Suprapubic skin (tissue), 4 donors: ENCODE measurements at regions not wholly inside any gene's neighbourhood (a gene's known extent, or its start where the extent isn't known, plus 50 kb on each side); places are given as distances from the start of the nearest gene placed in this dataset.

Source experiments
- DNase-seq, 2 donors: peaks; one replicate each; pipeline ENCODE4 v3.0.0-alpha.2; 2019; ENCODE audit warnings: low spot score in 2 of 2
- H3K27ac ChIP-seq: fragments of 200-600 bp; sonication (generic); one replicate; pipeline ENCODE4 v1.5.1; 2019
- H3K27me3 ChIP-seq: fragments of 200-600 bp; sonication (generic); one replicate; pipeline ENCODE4 v1.5.1; 2019
- H3K36me3 ChIP-seq: fragments of 200-600 bp; sonication (generic); one replicate; pipeline ENCODE4 v1.5.1; 2019
- H3K4me1 ChIP-seq: fragments of 200-600 bp; sonication (generic); one replicate; pipeline ENCODE4 v1.5.1; 2019
- H3K4me3 ChIP-seq: fragments of 200-600 bp; sonication (generic); one replicate; pipeline ENCODE4 v1.5.1; 2019; ENCODE audit warnings: mild to moderate bottlenecking
- H3K9me3 ChIP-seq: fragments of 200-600 bp; sonication (generic); one replicate; pipeline ENCODE4 v1.5.1; 2019
- CTCF ChIP-seq, 2 donors: fragments of 200-600 bp in 1 of 2; fragments of 450-650 bp in 1 of 2; sonication (generic) in 1 of 2; IDR thresholded peaks; one replicate each; pipeline ENCODE4 v1.5.1; 2016 to 2019; ENCODE audit warnings: antibody characterized with exemption in 2 of 2, mild to moderate bottlenecking in 1 of 2, moderate library complexity in 1 of 2
- EP300 ChIP-seq: sonication (generic); formaldehyde crosslinking; IDR thresholded peaks from one replicate; pipeline ENCODE4 v1.6.1; 2017; ENCODE audit warnings: antibody characterized with exemption
- POLR2A ChIP-seq, 2 donors: fragments of 450-650 bp; IDR thresholded peaks; one replicate each; pipeline ENCODE4 v1.6.1; 2017; ENCODE audit warnings: antibody characterized with exemption in 2 of 2, mild to moderate bottlenecking in 2 of 2, moderate library complexity in 2 of 2
- POLR2AphosphoS5 ChIP-seq, 3 donors: sonication (generic); formaldehyde crosslinking; IDR thresholded peaks; one replicate each; pipeline ENCODE4 v1.6.1; 2017; ENCODE audit warnings: antibody characterized with exemption in 3 of 3
- WGBS: methylation state at CpG from one replicate; pipeline ENCODE4 v1.1.5; 2018; 5-methylcytosine and 5-hydroxymethylcytosine counted together

GRCh38 chr3:105195260-105195659, 171.4 kb upstream of the ALCAM start:
- TF ChIP-seq CTCF (IDR thresholded peaks at IDR 0.05) (no peak), POLR2AphosphoS5 (IDR thresholded peaks at IDR 0.05) (no peak)
- no peaks in the 10 kb centered on the region for H3K27me3 ChIP-seq
- H3K36me3 ChIP-seq = no peaks in the 10 kb centered on the region
- no peak overlapping the region for H3K27ac ChIP-seq
- H3K9me3 ChIP-seq = no peaks in the 10 kb centered on the region
- H3K4me3 ChIP-seq = no peak overlapping the region
- H3K4me1 ChIP-seq = no peaks in the 10 kb centered on the region
- DNase-seq = no peak

GRCh38 chr3:105197863-105198262, 168.8 kb upstream of the ALCAM start:
- DNase-seq = no peak
- no peaks in the 10 kb centered on the region for H3K36me3 ChIP-seq
- no peak for TF ChIP-seq POLR2AphosphoS5 (IDR thresholded peaks at IDR 0.05)

GRCh38 chr3:105199217-105199616, 167.5 kb upstream of the ALCAM start:
- WGBS = 89% methylated on average over 3 of the region's 3 CpGs
- Histone ChIP-seq H3K4me1 (no peaks in the 10 kb centered on the region), H3K27ac (no peak overlapping the region), H3K4me3 (no peak overlapping the region), H3K9me3 (no peaks in the 10 kb centered on the region), H3K27me3 (no peaks in the 10 kb centered on the region), H3K36me3 (no peaks in the 10 kb centered on the region)
- no peak for DNase-seq
- TF ChIP-seq POLR2A (IDR thresholded peaks at IDR 0.05) (no peak), CTCF (IDR thresholded peaks at IDR 0.05) (no peak)

More at GRCh38 chr3:105197863-105198262, 168.8 kb upstream of the ALCAM start:
- H3K27me3 ChIP-seq = no peaks in the 10 kb centered on the region
- no peaks in the 10 kb centered on the region for H3K9me3 ChIP-seq
- H3K4me3 ChIP-seq = no peak overlapping the region
- 62% methylated on average over 2 of the region's 2 CpGs for WGBS
- H3K27ac ChIP-seq = no peak overlapping the region
- H3K4me1 ChIP-seq = no peaks in the 10 kb centered on the region

GRCh38 chr3:105210141-105210540, 156.6 kb upstream of the ALCAM start:
- no peaks in the 10 kb centered on the region for H3K27me3 ChIP-seq
- H3K4me1 ChIP-seq = no peaks in the 10 kb centered on the region
- H3K4me3 ChIP-seq = no peak overlapping the region
- no peak for DNase-seq
- no peaks in the 10 kb centered on the region for H3K9me3 ChIP-seq
- 89% methylated on average over 1 of the region's 1 CpG for WGBS
- no peaks in the 10 kb centered on the region for H3K36me3 ChIP-seq
- TF ChIP-seq CTCF (IDR thresholded peaks at IDR 0.05) = no peak
- TF ChIP-seq POLR2AphosphoS5 (IDR thresholded peaks at IDR 0.05) = no peak
- no peak for TF ChIP-seq POLR2A (IDR thresholded peaks at IDR 0.05)
- no peak for TF ChIP-seq EP300
- H3K27ac ChIP-seq = no peak overlapping the region

GRCh38 chr3:105214590-105214989, 152.1 kb upstream of the ALCAM start:
- no peak overlapping the region for H3K4me3 ChIP-seq
- no peak overlapping the region for H3K27ac ChIP-seq
- H3K36me3 ChIP-seq = no peaks in the 10 kb centered on the region
- TF ChIP-seq CTCF (IDR thresholded peaks at IDR 0.05) = no peak
- no peak for TF ChIP-seq EP300
- no peak for TF ChIP-seq POLR2A (IDR thresholded peaks at IDR 0.05)
- no peak for TF ChIP-seq POLR2AphosphoS5 (IDR thresholded peaks at IDR 0.05)
- WGBS = 61% methylated on average over 1 of the region's 1 CpG
- DNase-seq = no peak
- H3K27me3 ChIP-seq = no peaks in the 10 kb centered on the region
- H3K4me1 ChIP-seq = no peaks in the 10 kb centered on the region
- H3K9me3 ChIP-seq = no peaks in the 10 kb centered on the region

GRCh38 chr3:105222568-105223093, 144.1 kb upstream of the ALCAM start:
- Histone ChIP-seq H3K9me3 (no peaks in the 10 kb centered on the region), H3K27me3 (no peaks in the 10 kb centered on the region), H3K27ac (no peak overlapping the region), H3K4me3 (no peak overlapping the region), H3K36me3 (no peaks in the 10 kb centered on the region), H3K4me1 (no peaks in the 10 kb centered on the region)
- WGBS = 72% methylated on average over 8 of the region's 8 CpGs
- DNase-seq = no peak
- TF ChIP-seq CTCF (IDR thresholded peaks at IDR 0.05) (no peak), EP300 (no peak), POLR2AphosphoS5 (IDR thresholded peaks at IDR 0.05) (no peak), POLR2A (IDR thresholded peaks at IDR 0.05) (no peak)
